GM12892 (cell line): ENCODE measurements at regions not wholly inside any gene's neighbourhood (a gene's known extent, or its start where the extent isn't known, plus 50 kb on each side); places are given as distances from the start of the nearest gene placed in this dataset.

Experiments used
- POLR2A ChIP-seq: IDR thresholded peaks from 2 replicates; pipeline ENCODE4 v1.6.1; 2011; ENCODE audit warnings: low read depth, low read length, control low read depth
- POLR2AphosphoS5 ChIP-seq: IDR thresholded peaks from 2 replicates; pipeline ENCODE4 v1.6.1; 2011; ENCODE audit warnings: low read depth, low read length, control low read depth
- TAF1 ChIP-seq: IDR thresholded peaks from 2 replicates; pipeline ENCODE4 v1.6.1; 2011; ENCODE audit warnings: low read depth, mild to moderate bottlenecking, control low read depth, low read length, borderline replicate concordance

- TF ChIP-seq POLR2AphosphoS5 (no peak), POLR2A (no peak), TAF1 (no peak)
Measured at GRCh38 chr2:152240559-152241231, 65.1 kb upstream of the STAM2 start.
